PC-9 (cell line): ENCODE measurements at regions not wholly inside any gene's neighbourhood (a gene's known extent, or its start where the extent isn't known, plus 50 kb on each side); places are given as distances from the start of the nearest gene placed in this dataset.

ENCODE experiments used
- BruUV-seq: library from RNA; stranded (reverse); fragments of 400-500 nt; replicated peaks from 2 replicates; lab custom pipeline; 2021; lab: Mats Ljungman, UMichigan
- CTCF ChIA-PET: fragments of 300-600 bp; sonication (Branson Sonifier 250); formaldehyde crosslinking; loops from one replicate; lab custom pipeline; 2022; ENCODE audit warnings: antibody characterized with exemption; lab: Charles Lee
- POLR2A ChIA-PET: fragments of 300-600 bp; sonication (Branson Sonifier 250); formaldehyde crosslinking; loops from one replicate; lab custom pipeline; 2022; ENCODE audit warnings: antibody characterized with exemption; ENCODE audit not compliant: unreplicated experiment; lab: Charles Lee
- DNase-seq, 2 experiments: peaks; one replicate each; pipeline versions ENCODE4 v3.0.0 to v3.0.0-alpha.2; 2015 to 2022; ENCODE audit warnings: mixed read lengths in 1 of 2
- H2AFZ ChIP-seq: fragments of 200-600 bp; sonication (generic); 2 replicates; pipeline ENCODE4 v1.8.1; 2017; ENCODE audit warnings: antibody characterized with exemption
- H3F3A ChIP-seq: fragments of 200-600 bp; sonication (generic); 2 replicates; pipeline ENCODE4 v1.8.1; 2017; ENCODE audit warnings: antibody characterized with exemption, mild to moderate bottlenecking, low read depth; ENCODE audit not compliant: insufficient read depth
- H3K27ac ChIP-seq: fragments of 200-600 bp; sonication (generic); 2 replicates; pipeline ENCODE4 v1.6.1; 2016; ENCODE audit warnings: mixed run types
- H3K27me3 ChIP-seq: fragments of 200-600 bp; sonication (generic); 2 replicates; pipeline ENCODE4 v1.6.1; 2016; ENCODE audit warnings: low read depth, mixed run types; ENCODE audit not compliant: insufficient read depth
- H3K36me3 ChIP-seq: fragments of 200-600 bp; sonication (generic); 2 replicates; pipeline ENCODE4 v1.6.1; 2016; ENCODE audit warnings: low read depth, mixed run types
- H3K4me1 ChIP-seq: fragments of 200-600 bp; sonication (generic); replicated peaks from 2 replicates; pipeline ENCODE4 v1.6.1; 2016; ENCODE audit warnings: mixed run types; ENCODE audit not compliant: insufficient read depth
- H3K4me2 ChIP-seq: fragments of 200-600 bp; sonication (generic); 2 replicates; pipeline ENCODE4 v1.6.1; 2017; ENCODE audit warnings: mixed run types
- H3K4me3 ChIP-seq: fragments of 200-600 bp; sonication (generic); 2 replicates; pipeline ENCODE4 v1.6.1; 2016; ENCODE audit warnings: mixed run types
- H3K79me2 ChIP-seq: fragments of 200-600 bp; sonication (generic); 2 replicates; pipeline ENCODE4 v1.6.1; 2017; ENCODE audit warnings: low read depth, mixed run types
- H3K9me2 ChIP-seq: fragments of 200-600 bp; sonication (generic); 2 replicates; pipeline ENCODE4 v1.8.1; 2017; ENCODE audit warnings: mild to moderate bottlenecking; ENCODE audit not compliant: insufficient read depth
- H3K9me3 ChIP-seq: fragments of 200-600 bp; sonication (generic); 2 replicates; pipeline ENCODE4 v1.8.1; 2016; ENCODE audit warnings: low read depth; ENCODE audit not compliant: insufficient read depth
- H4K20me1 ChIP-seq: fragments of 200-600 bp; sonication (generic); 2 replicates; pipeline ENCODE4 v1.8.1; 2017; ENCODE audit not compliant: insufficient read depth
- CTCF ChIP-seq: fragments of 200-600 bp; sonication (generic); conservative IDR thresholded peaks from 2 replicates; pipeline ENCODE4 v1.6.1; 2017; ENCODE audit warnings: mixed run types, antibody characterized with exemption, mild to moderate bottlenecking, moderate library complexity
- EZH2 ChIP-seq: fragments of 200-600 bp; sonication (generic); IDR thresholded peaks from 2 replicates; pipeline ENCODE4 v1.8.0; 2017; ENCODE audit warnings: antibody characterized with exemption, low read depth
- intact Hi-C: fragments of 100-400 bp; cut with micrococcal nuclease; formaldehyde crosslinking; loops from one replicate; pipeline ENCODE4 v1.10.0; 2022; ENCODE audit not compliant: unreplicated experiment

- no peak for DNase-seq
- ChIA-PET CTCF (no interaction called here), POLR2A (no interaction called here)
- Histone ChIP-seq H3K4me2 (no peak overlapping the region), H4K20me1 (no peaks in the 10 kb centered on the region), H3K9me2 (no peaks in the 10 kb centered on the region), H3K4me3 (no peak overlapping the region), H3F3A (no peaks in the 10 kb centered on the region), H2AFZ (no peak overlapping the region), H3K9me3 (no peaks in the 10 kb centered on the region), H3K27me3 (no peaks in the 10 kb centered on the region), H3K27ac (no peak overlapping the region), H3K79me2 (no peaks in the 10 kb centered on the region), H3K4me1 (no peaks in the 10 kb centered on the region), H3K36me3 (no peaks in the 10 kb centered on the region)
- no TSS peak for BruUV-seq
- intact Hi-C loops = no loop called here
- TF ChIP-seq CTCF (no peak), EZH2 (no peak)
Observed at GRCh38 chr12:89864411-89864810, 155.8 kb upstream of the ATP2B1 start.

- TF ChIP-seq EZH2 = no peak
- no peak for TF ChIP-seq CTCF
- no peaks in the 10 kb centered on the region for H3F3A ChIP-seq
- DNase-seq = no peak
Observed at GRCh38 chr12:89863968-89864367, 155.3 kb upstream of the ATP2B1 start.

DNA sequence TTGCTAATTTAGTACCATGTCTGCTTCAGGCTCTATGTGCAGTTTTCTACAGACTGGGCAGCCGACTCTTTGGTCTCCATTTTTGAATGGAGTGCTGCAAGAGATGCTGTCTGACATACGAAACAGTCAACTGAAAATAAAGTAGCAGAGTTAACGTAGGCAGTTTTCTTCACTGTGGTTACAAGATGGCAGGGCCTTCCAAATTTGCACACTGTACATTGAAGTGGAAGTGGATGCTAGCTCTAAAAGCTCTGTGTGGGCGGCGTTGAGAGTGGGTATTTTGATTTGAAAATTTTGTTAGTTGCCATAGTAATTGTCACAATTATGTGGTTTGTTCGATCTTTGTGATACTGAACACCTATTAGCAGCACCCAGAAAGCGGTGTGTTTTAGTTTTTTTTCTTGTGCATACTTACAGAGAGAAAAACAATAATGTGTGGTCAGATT lies 154.9 kb upstream of the ATP2B1 start:
- POLR2A ChIA-PET = no interaction called here
- CTCF ChIA-PET = no interaction called here
- TF ChIP-seq EZH2 (no peak), CTCF (no peak)
- Histone ChIP-seq H3K4me3 (no peak overlapping the region), H3K9me2 (no peaks in the 10 kb centered on the region), H4K20me1 (no peaks in the 10 kb centered on the region), H3K79me2 (no peaks in the 10 kb centered on the region), H3K27ac (no peak overlapping the region), H2AFZ (no peak overlapping the region), H3F3A (no peaks in the 10 kb centered on the region), H3K36me3 (no peaks in the 10 kb centered on the region), H3K27me3 (no peaks in the 10 kb centered on the region), H3K4me1 (no peaks in the 10 kb centered on the region), H3K4me2 (no peak overlapping the region), H3K9me3 (no peaks in the 10 kb centered on the region)
- DNase-seq = no peak
- intact Hi-C loops = no loop called here
- no TSS peak for BruUV-seq

More at GRCh38 chr12:89863968-89864367, 155.3 kb upstream of the ATP2B1 start:
- H3K4me1 ChIP-seq = no peaks in the 10 kb centered on the region
- POLR2A ChIA-PET = no interaction called here
- no peaks in the 10 kb centered on the region for H3K9me2 ChIP-seq
- no peak overlapping the region for H3K4me2 ChIP-seq
- no peaks in the 10 kb centered on the region for H3K79me2 ChIP-seq
- H3K27ac ChIP-seq = no peak overlapping the region
- no peaks in the 10 kb centered on the region for H3K9me3 ChIP-seq
- H3K4me3 ChIP-seq = no peak overlapping the region
- no peaks in the 10 kb centered on the region for H4K20me1 ChIP-seq
- no peaks in the 10 kb centered on the region for H3K36me3 ChIP-seq
- CTCF ChIA-PET = no interaction called here
- BruUV-seq = no TSS peak
- no peaks in the 10 kb centered on the region for H3K27me3 ChIP-seq
- intact Hi-C loops = no loop called here
- H2AFZ ChIP-seq = no peak overlapping the region
